ENCODE measurements at regions not wholly inside any gene's neighbourhood (a gene's known extent, or its start where the extent isn't known, plus 50 kb on each side); places are given as distances from the start of the nearest gene placed in this dataset.

- TF ChIP-seq FOXM1 (IDR thresholded peaks at IDR 0.05; ENCODE audit: borderline replicate concordance) = no peak
- TF ChIP-seq ARNT (IDR thresholded peaks at IDR 0.05) = no peak
- no peak for TF ChIP-seq CTBP1 (IDR thresholded peaks at IDR 0.05; ENCODE audit: borderline replicate concordance)
- no peak for TF ChIP-seq NFRKB (IDR thresholded peaks at IDR 0.05)
- no peak for TF ChIP-seq BHLHE40 (IDR thresholded peaks at IDR 0.05; ENCODE audit: borderline replicate concordance)
- no peak for TF ChIP-seq SP1 (IDR thresholded peaks at IDR 0.05)
Measured at GRCh38 chr2:21763501-21763900, 639.7 kb downstream of the TDRD15 start.
